DMS153 (cell line): ENCODE measurements at regions not wholly inside any gene's neighbourhood (a gene's known extent, or its start where the extent isn't known, plus 50 kb on each side); places are given as distances from the start of the nearest gene placed in this dataset.

Experiments used
- DNase-seq: peaks from one replicate; lab custom pipeline; 2025; lab: John Stamatoyannopoulos, UW

DNA sequence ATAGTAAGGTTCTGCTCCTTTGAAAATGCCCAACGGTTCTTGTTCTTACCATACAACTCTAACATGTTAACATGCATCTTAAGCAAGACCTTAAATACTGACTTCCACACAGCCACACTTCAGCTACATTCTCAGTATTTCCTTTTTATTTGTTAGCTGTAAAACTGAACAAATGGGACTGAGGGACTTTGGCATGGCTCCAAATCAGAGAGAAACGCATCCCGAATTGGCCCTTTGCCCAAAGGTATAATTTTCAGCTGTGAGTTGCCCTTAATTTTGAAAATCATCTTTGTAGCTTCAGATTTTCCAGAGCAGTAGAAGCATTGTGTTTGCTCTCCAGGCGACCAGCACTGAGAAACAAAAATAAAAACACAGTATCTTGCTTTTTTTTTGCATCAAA is 56.4 kb downstream of the NEUROD6 start:
- DNase-seq = no peak

DNA sequence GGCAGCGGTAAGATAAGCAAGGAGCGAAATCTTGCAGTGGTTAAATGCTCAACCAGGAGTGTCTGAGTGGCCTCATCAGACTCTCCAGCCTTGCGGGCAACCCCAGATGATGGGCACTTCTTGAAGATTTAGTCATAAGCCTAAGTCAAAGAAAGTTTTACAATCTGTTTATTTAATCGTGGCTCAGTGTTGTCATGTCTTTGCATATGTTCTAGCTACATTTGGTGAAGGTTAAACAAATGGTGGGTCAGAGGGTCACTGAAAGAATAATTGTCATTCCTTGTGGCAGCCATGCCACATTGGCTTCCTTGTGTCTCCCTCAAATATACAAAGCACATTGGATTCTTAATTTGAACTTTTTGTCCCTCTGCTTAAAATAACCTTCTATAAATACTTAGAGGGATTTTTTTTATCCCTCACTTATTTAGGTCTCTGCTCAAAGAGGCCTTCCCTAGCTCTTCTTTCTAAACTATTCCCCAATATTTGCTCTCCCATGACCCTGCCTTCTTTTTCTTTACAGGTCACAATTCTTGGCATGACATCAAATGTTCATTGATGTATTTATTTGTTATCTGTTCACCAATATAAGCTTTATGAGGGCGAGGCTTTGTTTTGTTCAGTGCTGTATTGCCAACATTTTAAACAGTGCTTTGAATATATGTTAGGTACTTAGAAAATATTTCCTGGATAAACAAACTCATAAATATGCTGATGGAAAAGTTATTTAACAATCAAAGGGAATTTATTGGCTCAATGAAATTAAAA is 68.7 kb downstream of the NEUROD6 start:
- peak; percentile 23 for DNase-seq

DNA sequence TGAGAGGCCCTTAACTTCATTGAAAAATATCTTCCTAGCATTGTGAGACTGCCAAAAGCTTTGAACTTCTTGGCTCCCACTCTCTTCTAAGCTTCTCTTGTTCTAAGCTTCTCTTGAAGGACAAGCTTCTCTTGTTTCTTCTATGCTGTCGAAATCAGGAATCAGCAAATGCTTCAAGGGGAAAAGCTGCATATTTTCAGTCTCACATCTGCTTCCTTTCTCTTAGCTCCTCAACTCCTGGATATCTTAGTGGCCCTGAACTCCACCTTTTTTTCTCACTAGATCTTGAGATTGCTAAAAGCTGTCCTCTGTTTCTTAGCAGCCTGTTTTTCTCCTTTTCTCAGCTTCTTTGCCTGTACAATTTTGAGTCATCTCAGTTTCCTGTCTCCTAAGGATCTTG is 73.0 kb downstream of the NEUROD6 start:
- no peak for DNase-seq

DNA sequence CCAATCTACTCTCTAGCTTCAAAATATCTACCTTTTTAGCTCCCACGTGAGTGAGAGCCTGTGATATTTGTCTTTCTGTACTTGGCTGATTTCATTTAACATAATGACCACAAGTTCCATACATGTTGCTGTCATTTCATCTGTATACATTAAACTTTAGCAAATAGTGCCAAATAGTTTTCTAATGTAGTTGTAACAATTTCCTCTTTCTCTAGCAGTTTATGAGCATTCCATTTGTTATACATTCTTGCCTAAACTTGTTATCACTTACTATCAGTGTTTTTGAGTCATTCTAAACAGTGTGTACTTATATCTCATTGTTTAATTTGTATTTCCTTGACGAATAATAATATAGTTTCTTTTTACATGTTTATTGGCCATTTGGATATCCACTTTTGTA is 77.2 kb downstream of the NEUROD6 start:
- DNase-seq = no peak

DNA sequence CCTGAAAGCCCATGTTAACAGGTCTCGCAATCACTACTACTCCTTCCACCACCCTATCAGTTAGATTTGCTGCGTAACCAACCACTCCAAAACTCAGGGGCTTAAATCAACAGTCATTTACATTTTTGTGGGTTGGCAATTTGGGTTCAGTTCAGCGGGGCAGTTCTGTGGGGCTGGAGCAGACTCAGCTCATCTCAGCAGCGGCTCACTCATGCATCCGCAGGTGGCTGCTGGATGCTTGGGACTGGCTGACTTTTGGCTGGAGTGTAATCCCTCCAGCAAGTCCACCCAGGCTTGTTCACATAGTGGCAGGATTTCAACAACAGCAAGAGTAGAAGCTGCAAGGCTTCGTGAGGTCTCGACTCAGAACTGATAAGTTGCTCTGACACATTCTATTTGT is 79.2 kb downstream of the NEUROD6 start:
- DNase-seq = no peak

DNA sequence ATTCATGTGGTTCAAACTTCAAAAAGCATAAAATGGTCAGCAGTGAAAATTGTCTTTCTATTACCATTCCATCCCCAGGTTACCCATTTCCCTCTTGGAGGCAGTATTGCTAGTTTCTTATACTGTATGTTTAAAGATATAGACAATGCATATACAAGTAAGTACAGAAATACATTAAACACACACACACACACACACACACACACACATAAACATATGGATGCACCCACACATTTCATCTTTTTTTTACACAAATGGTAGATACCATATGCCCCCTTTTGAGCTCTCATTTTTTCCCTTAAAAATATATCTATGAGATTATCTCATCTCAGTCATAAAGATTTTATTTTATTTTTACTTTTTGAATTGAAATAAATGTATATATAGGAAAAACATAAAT is 79.7 kb downstream of the NEUROD6 start:
- no peak for DNase-seq

DNA sequence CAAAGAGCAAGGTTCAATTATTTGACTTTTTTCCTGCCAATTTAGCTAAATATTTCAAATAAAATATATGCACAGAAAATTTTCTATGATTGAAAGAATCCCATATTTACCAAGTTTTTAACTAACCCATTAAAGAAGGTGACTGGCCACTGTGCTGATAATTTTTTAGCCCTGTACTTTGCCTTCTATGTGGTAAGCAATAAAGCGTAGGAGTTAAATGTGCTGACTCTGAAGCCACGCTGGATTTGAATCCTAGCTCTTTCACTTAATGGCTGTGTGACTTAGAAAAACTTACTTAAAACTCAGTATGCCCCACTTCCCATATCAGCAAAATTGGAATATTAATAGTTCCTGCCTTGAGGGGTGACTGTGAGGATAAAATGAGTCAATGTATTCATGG is 82.1 kb downstream of the NEUROD6 start:
- DNase-seq = no peak

DNA sequence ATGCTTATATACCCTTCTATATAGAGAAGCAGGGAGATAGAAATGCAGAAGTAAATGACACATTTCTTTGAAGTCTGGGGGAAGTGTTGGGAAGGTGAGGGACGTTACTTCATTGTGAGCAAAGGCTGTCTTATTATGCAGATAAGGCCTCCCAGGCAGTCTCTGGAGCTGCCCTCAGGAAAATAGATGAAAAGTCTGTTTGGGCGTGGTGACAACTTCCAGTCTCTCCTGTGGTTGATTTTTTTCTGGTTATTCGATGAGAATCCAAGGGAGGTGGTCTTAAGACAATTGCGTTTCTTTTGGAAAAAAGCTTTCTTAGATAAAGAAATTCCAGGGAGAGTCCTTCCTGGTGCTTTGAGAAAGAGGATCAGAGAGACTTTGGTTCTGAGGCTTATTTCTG is 84.0 kb downstream of the NEUROD6 start:
- DNase-seq = no peak

DNA sequence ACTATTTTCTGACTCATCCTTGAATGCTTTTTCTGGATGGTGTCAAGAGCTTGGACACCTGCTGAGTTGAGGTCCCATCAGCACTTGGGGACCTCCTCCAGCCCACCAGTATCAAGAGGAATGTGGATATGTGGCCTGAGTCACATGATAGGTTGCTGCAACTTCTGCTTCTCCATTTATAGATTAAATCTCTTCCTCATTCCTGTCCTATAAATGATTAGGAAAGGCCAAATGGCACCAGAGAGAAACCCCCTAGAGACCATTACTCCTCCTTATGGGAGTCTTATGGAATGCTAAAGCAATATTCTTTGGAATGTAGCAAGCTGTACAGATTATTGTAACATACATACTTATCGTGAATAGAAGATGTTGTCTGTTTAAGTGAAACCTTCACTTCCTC is 85.6 kb downstream of the NEUROD6 start:
- no peak for DNase-seq

DNA sequence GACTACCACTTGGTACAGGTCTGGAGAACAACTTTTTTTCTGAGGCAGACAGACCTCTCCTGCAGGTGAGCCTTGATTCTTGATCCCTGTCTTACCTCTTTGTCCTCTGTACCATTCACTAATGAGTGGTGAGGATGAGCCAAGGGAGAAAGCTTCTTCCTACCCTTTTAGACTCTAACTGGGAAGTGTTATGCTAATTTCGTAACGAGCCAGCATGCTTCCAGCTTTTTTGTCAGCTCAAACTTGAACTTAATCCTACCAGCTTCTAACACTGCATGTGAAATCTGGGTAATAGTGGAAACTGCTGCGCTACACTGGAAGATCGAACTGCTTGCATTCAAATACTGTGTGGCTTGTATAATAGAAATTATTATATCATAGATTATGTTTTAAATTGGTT is 87.0 kb downstream of the NEUROD6 start:
- DNase-seq = no peak

DNA sequence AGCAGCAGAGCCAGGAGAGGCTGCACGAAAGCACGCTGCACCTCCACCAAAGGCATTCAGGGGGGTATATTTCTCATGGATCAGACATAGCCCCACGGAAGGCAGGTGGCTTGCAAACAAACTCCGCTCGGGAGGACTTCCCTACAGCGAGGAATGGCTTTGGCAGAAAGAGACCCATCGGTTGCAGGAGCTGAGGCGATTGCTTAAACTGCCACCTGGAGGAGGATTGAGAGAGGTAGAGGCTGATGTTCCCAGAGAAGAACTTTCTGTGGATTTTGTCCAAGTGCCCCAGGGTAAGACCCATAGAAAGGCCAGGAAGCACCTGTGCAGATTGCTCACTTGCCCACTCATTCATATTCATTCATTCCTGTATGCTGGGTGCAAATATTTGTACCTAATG is 89.1 kb downstream of the NEUROD6 start:
- DNase-seq = no peak

DNA sequence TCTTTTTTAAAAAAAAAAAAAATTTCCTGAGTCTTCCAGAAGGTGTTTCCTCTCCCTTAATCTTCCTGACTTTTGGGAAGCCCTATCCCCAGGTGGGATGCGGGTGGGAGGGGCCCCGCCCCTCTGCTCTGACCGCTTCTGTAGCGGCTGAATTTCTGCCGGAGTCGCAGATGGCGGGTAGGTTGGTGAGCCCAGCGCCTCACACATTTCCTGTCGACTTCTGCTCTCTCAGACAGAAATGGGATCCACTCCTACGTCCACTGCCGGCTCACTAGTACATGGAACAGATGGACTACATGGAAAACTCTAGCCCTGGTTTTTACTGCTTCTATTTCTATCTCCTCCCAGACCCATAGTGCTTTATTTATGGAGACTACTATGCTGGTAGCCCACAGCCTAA is 90.9 kb downstream of the NEUROD6 start:
- DNase-seq = no peak

DNA sequence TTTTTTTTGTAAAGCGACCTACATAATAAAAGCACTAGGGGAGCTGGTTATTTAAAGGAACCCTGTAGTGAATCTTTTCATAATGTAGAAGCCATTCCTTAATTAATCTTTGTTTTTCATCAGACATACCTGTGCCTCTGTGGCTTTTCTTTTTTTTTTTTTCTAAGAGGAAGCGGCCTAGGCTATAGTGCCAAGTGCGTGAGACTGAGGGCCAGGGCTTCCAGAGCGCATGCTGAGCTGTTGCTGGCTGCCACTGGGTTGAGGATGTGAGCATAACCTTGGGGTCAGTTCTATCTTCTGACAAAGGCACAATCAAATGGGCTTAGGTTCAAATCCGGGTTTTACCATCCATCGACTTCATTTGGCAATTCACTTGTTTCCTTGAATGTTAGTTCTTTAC is 103.7 kb downstream of the NEUROD6 start:
- DNase-seq = no peak

DNA sequence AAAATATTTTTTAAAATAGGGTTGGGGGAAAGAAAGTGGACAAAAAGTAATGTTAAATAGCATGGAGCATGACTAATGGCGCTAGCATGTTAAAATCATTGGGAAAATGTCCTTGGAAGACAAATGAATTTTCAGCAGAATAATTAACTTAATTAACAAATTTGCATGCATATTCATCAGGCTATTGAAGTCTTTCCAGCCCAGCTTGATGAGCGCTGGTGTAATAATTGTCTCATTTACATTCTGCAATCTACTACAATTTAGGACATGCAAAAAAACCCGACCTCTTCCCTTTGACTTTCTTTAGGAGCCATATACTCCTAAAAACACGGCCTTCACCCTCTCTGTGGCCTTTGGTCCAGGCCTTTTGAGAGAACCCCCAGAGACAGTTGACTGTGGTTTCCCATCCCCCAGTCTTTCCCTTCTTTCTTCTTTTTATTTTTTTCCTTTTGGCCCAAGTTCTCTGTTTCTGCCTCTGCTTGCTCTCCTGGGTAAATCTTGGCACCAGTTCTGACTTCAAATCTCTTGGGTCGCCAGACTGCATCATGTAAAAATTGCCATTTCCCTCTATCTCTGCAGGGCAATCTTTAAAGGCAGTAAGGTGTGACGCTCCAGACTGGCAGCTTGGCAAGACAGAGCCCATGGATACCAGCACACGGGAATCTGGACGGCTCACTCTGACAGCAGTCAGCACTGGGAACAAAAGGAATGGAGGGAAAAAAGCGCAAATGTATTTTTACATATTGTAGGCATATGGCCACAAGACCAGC is 105.5 kb downstream of the NEUROD6 start:
- no peak for DNase-seq

DNA sequence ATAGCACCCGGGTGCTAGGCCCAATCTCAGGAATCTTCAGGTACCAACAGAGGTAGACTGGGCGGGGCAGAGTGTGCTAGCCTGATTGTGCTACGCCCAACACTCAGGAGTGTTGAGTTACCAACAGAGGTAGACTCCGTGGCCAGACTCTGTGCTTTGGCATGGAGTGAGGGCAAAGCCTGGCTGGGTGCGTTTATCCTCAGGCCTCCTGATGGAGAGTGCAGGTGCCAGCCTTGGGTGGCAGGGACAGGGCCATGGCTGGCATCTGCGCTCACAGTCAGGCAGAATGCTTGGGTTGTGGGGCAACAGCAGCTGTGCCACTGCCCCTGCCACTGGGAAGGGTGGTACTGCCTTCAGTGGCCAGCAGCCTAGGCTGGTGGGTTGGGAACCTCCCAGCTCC is 111.6 kb downstream of the NEUROD6 start:
- no peak for DNase-seq

DNA sequence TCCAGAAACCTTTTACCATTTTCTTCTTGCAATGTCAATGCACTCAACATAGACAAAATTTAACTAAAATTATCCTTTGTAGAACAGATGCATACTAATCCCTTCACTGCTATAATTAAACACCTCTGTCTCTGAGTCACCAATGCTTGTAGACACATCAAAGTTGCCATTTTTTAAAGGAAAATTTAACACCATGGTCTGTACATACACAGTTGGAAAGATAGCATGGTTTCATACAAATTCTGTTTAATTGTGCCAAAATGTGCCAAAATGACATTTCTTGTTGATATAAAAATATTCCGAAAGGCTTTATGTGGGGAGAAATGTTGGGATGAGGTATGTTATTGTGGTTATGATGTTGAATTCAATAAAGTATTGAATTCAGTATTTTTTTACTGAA is 125.8 kb downstream of the NEUROD6 start:
- DNase-seq = no peak

DNA sequence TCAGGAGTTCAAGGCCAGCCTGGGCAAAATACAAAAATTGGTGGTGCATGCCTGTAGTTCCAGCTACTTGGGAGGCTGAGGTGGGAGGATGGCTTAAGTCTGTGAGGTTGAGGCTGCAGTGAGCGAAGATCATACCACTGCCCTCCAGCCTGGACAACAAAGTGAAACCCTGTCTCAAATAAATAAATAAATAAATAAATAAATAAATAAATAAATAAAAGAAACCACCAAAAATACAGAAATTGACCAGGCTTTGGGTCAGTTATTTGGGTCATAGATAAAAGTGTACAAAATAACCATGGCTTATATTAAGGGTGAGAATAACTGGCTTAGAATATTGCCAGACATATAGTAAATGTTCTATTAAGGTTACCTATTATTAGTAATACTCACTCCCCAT is 129.2 kb downstream of the NEUROD6 start:
- no peak for DNase-seq

DNA sequence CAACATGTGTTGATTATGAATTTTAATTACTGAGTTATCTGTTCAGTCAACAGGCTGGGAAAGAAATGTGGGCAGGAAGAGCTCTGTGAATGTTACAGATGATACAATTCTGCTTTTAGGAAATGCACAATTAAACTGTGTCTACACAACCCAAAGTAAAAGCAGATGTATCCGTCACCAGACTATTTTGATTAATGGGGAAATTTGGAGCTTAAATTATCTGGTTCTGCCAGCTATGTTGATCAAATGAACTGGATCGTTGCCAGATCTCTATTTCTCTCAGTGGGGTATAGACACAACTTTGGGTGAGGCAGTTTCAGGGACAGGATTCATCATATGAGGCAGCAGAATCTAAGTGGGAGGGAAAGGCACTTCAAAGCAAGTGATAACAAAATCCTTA is 136.5 kb downstream of the NEUROD6 start:
- DNase-seq = no peak

DNA sequence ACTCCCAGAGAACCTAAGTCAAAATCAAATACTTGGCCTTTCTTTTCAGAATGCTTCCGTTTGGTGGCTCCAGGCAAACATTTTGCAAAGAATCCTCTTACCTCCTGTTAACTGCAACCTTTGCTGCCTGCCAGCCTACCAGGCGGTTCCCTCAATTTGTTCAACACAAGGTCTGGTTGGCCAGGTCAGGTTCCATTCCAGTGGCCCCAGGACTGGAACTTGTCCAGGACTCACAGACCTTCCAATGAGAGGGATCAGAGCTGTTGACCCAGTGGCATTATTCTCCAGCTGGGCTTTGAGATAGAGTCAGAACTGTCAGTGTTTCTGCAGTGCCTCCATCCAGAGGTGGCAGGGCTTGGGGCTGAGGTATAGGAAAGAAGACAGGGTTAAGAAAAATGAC is 137.0 kb downstream of the NEUROD6 start:
- no peak for DNase-seq

DNA sequence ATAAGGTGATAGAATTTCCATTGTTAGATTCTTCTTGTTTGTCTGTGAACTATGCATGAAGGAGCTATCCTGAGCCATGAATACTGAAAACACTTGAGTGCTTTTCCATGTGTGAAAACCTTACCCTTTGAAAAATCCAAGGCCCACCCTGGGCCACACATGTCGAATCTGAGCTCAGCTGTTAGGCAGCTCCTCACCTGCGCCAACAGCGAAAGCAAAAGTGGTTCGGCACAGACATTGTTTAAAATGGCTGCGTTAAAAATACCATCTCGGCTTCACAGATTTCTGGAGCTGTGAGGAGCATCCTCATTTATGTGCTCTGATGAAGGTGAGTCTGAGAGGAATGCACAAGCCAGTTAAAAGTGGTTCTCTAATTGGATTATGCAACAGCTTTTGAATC is 137.7 kb downstream of the NEUROD6 start:
- no peak for DNase-seq

DNA sequence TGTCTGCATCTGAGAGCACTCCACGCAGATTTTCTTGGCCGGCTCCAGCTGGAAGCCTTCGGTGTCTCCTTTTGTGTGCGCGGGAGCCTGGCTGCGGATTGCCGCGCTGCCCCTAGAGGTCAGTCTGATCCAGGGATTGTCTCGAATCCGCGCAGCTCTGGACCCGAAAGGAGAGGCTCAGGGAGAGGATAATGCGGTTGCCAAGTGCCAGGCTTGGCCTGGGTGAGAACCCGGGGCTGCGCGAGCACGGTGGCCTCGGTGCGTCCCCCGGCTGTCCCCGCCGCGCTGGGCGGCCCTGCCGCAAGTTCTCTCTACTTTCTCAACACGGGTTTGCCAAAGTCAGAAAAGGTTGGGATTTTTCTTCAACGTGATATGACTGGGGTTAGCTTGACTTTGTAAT is 140.9 kb downstream of the ADCYAP1R1 start:
- peak; percentile 83 for DNase-seq

DNA sequence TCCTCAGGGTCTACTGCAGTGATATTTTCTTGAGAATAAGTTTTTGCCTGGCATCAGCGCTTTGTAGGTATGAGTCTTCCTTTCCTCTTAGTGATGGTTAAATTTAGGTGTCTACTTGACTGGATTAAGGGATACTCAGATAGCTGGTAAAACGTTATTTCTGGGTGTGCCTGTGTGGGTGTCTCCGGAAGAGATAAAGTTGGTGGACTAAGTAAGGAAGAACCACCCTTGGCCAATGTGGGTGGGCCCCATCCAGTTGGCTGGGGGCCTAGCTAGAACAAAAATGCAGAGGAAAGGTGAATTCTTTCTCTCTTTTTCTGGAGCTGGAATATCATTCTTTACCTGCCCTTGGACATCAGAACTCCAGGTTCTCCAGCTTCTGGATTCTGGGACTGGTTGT is 138.8 kb downstream of the ADCYAP1R1 start:
- DNase-seq = no peak

DNA sequence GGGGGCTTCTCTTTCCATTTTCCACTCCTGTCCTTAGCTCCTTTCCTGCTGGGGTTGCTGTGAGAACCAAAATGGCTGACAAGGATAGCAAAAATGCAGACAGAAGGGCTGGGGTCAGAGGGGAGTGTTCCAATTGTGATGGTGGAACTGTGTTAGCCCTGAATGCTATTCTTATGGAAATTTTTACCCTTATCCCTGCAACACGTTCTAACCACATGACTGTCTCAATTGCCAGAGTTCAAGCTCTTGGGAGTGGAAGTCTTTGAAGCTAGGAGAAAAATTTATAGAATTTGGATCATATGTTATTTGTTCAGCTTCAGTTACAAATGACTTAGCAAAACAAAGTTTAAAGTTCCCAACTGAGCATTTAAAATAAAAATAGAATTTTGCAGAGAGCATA is 134.1 kb downstream of the ADCYAP1R1 start:
- DNase-seq = no peak

DNA sequence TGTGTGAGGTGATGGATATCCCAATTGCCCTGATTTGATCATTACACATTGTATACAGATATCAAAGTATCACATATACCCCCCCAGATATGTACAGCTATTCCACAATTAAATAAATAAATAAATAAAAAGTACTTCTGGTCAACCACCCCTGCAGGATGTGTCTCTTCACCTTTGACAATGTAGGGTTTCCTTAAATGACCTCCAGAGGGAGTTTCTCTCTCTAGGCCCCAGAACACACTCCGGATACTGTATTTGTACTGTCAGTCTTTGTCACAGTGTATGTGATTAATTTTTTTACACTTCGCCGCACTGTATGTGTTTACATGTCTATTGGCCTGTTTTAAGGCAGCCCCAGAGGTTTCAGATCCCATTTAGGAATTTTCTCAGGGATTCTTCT is 123.6 kb downstream of the ADCYAP1R1 start:
- no peak for DNase-seq
